SJSA1 (cell line): ENCODE measurements at regions not wholly inside any gene's neighbourhood (a gene's known extent, or its start where the extent isn't known, plus 50 kb on each side); places are given as distances from the start of the nearest gene placed in this dataset.

ENCODE experiments used
- DNase-seq, 2 experiments: peaks; one replicate each; pipeline ENCODE4 v3.0.0-alpha.2; 2015 to 2020; ENCODE audit warnings: low spot score in 2 of 2, low read depth in 1 of 2
- H3K27ac ChIP-seq: fragments of 250-450 bp; sonication (Bioruptor Pico); 2 replicates; pipeline ENCODE4 v1.5.1; 2020; ENCODE audit warnings: mild to moderate bottlenecking, moderate library complexity
- H3K27me3 ChIP-seq: fragments of 250-450 bp; sonication (Bioruptor Pico); replicated peaks from 2 replicates; pipeline ENCODE4 v1.5.1; 2020; ENCODE audit warnings: mild to moderate bottlenecking, moderate library complexity
- H3K36me3 ChIP-seq: fragments of 250-450 bp; sonication (Bioruptor Pico); 2 replicates; pipeline ENCODE4 v1.5.1; 2020; ENCODE audit warnings: mild to moderate bottlenecking
- H3K4me1 ChIP-seq: fragments of 250-450 bp; sonication (Bioruptor Pico); replicated peaks from 2 replicates; pipeline ENCODE4 v1.6.1; 2021; ENCODE audit warnings: mild to moderate bottlenecking
- H3K4me3 ChIP-seq: fragments of 250-450 bp; sonication (Bioruptor Pico); 2 replicates; pipeline ENCODE4 v1.5.1; 2020; ENCODE audit warnings: mild to moderate bottlenecking
- H3K9me3 ChIP-seq: fragments of 250-450 bp; sonication (Bioruptor Pico); replicated peaks from 2 replicates; pipeline ENCODE4 v1.5.1; 2020; ENCODE audit warnings: mild to moderate bottlenecking

DNA sequence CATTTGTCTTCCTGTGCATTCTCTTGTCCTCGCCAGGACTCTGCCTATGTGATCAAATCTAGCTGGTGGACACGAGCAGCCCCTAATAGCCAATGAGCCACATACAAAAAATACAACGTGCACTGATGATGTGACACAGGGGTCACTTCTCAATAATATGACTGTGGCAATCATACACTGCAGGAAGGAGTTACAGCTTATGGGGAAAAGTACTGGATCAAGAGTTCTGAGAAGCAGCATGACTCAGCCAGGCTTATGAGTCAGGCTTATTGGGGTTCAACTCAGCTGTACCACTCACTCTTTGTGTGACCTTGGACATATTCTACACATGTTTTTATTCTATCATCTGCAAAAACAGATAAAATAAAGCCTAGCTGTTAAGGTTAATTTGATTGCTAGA lies 889.4 kb upstream of the TENM4 start:
- Histone ChIP-seq H3K9me3 (no peaks in the 10 kb centered on the region), H3K36me3 (no peaks in the 10 kb centered on the region), H3K4me3 (no peak overlapping the region), H3K4me1 (no peaks in the 10 kb centered on the region), H3K27me3 (no peaks in the 10 kb centered on the region), H3K27ac (no peak overlapping the region)
- DNase-seq: no peak

GRCh38 chr11:80328774-80329173 lies 887.9 kb upstream of the TENM4 start:
- Histone ChIP-seq H3K4me3 (no peak overlapping the region), H3K4me1 (no peaks in the 10 kb centered on the region), H3K36me3 (no peaks in the 10 kb centered on the region), H3K27me3 (no peaks in the 10 kb centered on the region), H3K27ac (no peak overlapping the region), H3K9me3 (no peaks in the 10 kb centered on the region)
- DNase-seq: no peak

- Histone ChIP-seq H3K4me3 (no peak overlapping the region), H3K9me3 (no peaks in the 10 kb centered on the region), H3K4me1 (no peaks in the 10 kb centered on the region), H3K27ac (no peak overlapping the region), H3K27me3 (no peaks in the 10 kb centered on the region), H3K36me3 (no peaks in the 10 kb centered on the region)
- no peak for DNase-seq
Observed at GRCh38 chr11:80327956-80328614, 887.3 kb upstream of the TENM4 start.

DNA sequence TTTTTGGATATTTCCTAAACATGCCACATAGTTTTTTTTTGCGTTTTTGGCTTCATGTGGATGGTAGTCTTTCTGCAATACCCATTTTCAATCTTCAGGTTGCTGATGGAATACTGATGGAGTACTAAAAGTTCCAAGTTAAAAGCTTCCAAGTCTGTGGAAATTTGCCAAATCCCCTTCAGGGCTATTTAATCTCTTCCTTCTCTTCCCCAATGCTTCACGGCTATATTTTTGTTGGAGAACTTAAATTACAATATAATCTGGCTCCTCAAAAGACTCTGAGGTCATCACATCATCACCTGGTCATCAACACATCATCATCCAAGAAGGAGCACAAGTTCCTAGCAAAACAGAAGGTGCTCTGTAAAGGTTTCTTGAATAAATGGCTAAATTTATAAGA lies 881.0 kb upstream of the TENM4 start:
- Histone ChIP-seq H3K27ac (no peak overlapping the region), H3K9me3 (no peaks in the 10 kb centered on the region), H3K4me1 (no peaks in the 10 kb centered on the region), H3K4me3 (no peak overlapping the region), H3K27me3 (no peaks in the 10 kb centered on the region), H3K36me3 (no peaks in the 10 kb centered on the region)
- no peak for DNase-seq

DNA sequence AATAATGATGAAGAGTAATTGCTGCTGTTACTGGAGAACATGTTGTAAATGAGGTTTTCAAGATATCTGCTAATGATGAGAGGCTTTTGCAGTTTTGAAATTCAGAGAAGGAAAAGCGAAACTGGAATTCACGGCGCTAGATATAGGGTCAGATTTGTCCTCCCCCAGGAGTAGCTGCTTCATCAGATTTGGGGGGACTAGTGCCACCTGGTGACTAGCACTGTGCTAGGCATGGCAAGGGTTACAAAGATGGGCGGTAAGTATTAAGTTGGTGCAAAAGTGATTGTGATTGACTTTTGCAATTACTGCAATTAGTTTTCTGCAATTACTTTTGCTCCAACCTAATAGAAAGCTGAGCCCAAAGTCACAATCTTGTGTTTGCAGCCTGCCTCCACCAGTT lies 879.9 kb upstream of the TENM4 start:
- Histone ChIP-seq H3K4me1 (no peaks in the 10 kb centered on the region), H3K36me3 (no peaks in the 10 kb centered on the region), H3K27me3 (no peaks in the 10 kb centered on the region), H3K27ac (no peak overlapping the region), H3K4me3 (no peak overlapping the region), H3K9me3 (no peaks in the 10 kb centered on the region)
- no peak for DNase-seq

GRCh38 chr11:80320226-80320625 lies 879.4 kb upstream of the TENM4 start:
- no peak overlapping the region for H3K4me3 ChIP-seq
- H3K4me1 ChIP-seq: no peaks in the 10 kb centered on the region
- no peak for DNase-seq
- H3K27ac ChIP-seq: no peak overlapping the region
- H3K36me3 ChIP-seq: no peaks in the 10 kb centered on the region
- H3K9me3 ChIP-seq: no peaks in the 10 kb centered on the region
- no peaks in the 10 kb centered on the region for H3K27me3 ChIP-seq

DNA sequence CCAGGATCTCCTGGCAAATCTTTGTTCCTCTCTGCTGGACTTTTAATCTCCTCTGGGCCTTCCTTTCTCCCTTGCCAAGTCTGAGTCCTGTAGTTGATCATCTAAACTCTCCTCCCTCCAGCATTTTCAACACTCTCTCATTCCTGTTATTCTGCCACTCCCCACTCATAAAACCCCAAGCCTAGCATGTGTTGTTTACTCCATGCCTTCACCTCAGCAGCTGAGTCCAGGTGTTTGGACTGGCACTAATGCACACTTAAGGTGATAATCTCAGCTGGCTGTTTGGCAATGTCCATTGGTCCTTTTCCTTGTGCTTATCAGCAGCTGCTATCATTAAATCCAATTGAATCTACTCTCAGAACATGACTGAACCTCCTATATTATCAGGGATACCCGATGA lies 876.8 kb upstream of the TENM4 start:
- no peak for DNase-seq
- Histone ChIP-seq H3K27ac (no peak overlapping the region), H3K4me3 (no peak overlapping the region), H3K27me3 (no peaks in the 10 kb centered on the region), H3K4me1 (no peaks in the 10 kb centered on the region), H3K9me3 (no peaks in the 10 kb centered on the region), H3K36me3 (no peaks in the 10 kb centered on the region)

GRCh38 chr11:80315200-80315599 lies 874.4 kb upstream of the TENM4 start:
- H3K27me3 ChIP-seq: no peaks in the 10 kb centered on the region
- no peak for DNase-seq

GRCh38 chr11:80309301-80309700 lies 868.5 kb upstream of the TENM4 start:
- no peaks in the 10 kb centered on the region for H3K27me3 ChIP-seq
- no peaks in the 10 kb centered on the region for H3K4me1 ChIP-seq
- no peak overlapping the region for H3K4me3 ChIP-seq
- H3K27ac ChIP-seq: no peak overlapping the region
- H3K36me3 ChIP-seq: no peaks in the 10 kb centered on the region
- no peak for DNase-seq
- H3K9me3 ChIP-seq: no peaks in the 10 kb centered on the region

More at GRCh38 chr11:80315200-80315599, 874.4 kb upstream of the TENM4 start:
- no peaks in the 10 kb centered on the region for H3K4me1 ChIP-seq
- H3K4me3 ChIP-seq: no peak overlapping the region
- no peaks in the 10 kb centered on the region for H3K9me3 ChIP-seq
- no peak overlapping the region for H3K27ac ChIP-seq
- H3K36me3 ChIP-seq: no peaks in the 10 kb centered on the region

DNA sequence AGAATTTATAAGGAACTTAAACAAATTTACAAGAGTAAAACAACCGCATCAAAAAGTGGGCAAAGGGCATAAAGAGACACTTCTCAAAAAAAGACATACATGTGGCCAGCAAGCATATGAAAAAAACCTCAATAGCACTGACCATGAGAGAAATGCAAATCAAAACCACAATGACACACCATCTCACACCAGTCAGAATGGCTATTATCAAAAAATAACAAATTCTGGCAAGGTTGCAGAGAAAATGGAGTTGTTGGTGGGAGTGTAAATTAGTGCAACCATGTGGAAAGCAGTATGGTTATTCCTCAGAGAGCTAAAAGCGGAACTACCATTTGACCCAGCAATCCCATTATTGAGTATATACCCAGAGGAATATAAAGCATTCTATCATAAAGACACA lies 866.8 kb upstream of the TENM4 start:
- no peak for DNase-seq
- H3K4me1 ChIP-seq: no peaks in the 10 kb centered on the region
- H3K27ac ChIP-seq: no peak overlapping the region
- no peaks in the 10 kb centered on the region for H3K9me3 ChIP-seq
- H3K36me3 ChIP-seq: no peaks in the 10 kb centered on the region
- H3K4me3 ChIP-seq: no peak overlapping the region
- no peaks in the 10 kb centered on the region for H3K27me3 ChIP-seq

GRCh38 chr11:80297858-80298632 lies 857.2 kb upstream of the TENM4 start:
- no peaks in the 10 kb centered on the region for H3K27me3 ChIP-seq
- no peaks in the 10 kb centered on the region for H3K36me3 ChIP-seq
- H3K4me3 ChIP-seq: no peak overlapping the region
- no peak for DNase-seq
- H3K4me1 ChIP-seq: no peaks in the 10 kb centered on the region
- H3K27ac ChIP-seq: no peak overlapping the region
- no peaks in the 10 kb centered on the region for H3K9me3 ChIP-seq

DNA sequence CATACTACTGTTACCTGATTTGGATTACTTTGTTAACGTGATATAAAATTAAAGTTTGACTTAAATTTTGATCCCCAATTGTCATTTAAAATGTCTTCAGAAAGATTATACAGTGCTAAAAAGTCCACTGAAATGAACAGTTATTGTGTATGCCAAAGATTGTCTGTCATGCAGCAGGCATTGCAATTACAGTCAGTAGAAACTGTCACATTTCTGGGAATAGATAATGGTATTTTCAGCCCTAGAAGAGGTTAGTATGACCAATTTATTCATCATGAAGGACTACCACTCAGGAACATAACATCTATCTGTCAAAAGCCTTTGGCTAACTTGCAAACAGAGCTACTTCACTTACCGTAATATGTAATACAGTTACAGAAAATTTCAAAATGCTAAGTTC lies 852.5 kb upstream of the TENM4 start:
- Histone ChIP-seq H3K4me3 (no peak overlapping the region), H3K4me1 (no peaks in the 10 kb centered on the region), H3K9me3 (no peaks in the 10 kb centered on the region), H3K27ac (no peak overlapping the region), H3K36me3 (no peaks in the 10 kb centered on the region), H3K27me3 (no peaks in the 10 kb centered on the region)
- no peak for DNase-seq

- no peak for DNase-seq
Observed at GRCh38 chr11:80284946-80285785, 844.3 kb upstream of the TENM4 start.

GRCh38 chr11:80282643-80283042 lies 841.8 kb upstream of the TENM4 start:
- Histone ChIP-seq H3K27ac (no peak overlapping the region), H3K9me3 (no peaks in the 10 kb centered on the region), H3K4me3 (no peak overlapping the region), H3K36me3 (no peaks in the 10 kb centered on the region), H3K27me3 (no peaks in the 10 kb centered on the region), H3K4me1 (no peaks in the 10 kb centered on the region)
- DNase-seq: no peak

More at GRCh38 chr11:80284946-80285785, 844.3 kb upstream of the TENM4 start:
- Histone ChIP-seq H3K27me3 (no peaks in the 10 kb centered on the region), H3K36me3 (no peaks in the 10 kb centered on the region), H3K4me1 (no peaks in the 10 kb centered on the region), H3K4me3 (no peak overlapping the region), H3K27ac (no peak overlapping the region), H3K9me3 (no peaks in the 10 kb centered on the region)
